Islet of Langerhans (tissue), 1 donor: ENCODE measurements at regions not wholly inside any gene's neighbourhood (a gene's known extent, or its start where the extent isn't known, plus 50 kb on each side); places are given as distances from the start of the nearest gene placed in this dataset.

Experiments
- FAIRE-seq: peaks from one replicate; lab custom pipeline; 2011; peaks lifted over from hg19 to GRCh38; lab: Jason Lieb, UNC

DNA sequence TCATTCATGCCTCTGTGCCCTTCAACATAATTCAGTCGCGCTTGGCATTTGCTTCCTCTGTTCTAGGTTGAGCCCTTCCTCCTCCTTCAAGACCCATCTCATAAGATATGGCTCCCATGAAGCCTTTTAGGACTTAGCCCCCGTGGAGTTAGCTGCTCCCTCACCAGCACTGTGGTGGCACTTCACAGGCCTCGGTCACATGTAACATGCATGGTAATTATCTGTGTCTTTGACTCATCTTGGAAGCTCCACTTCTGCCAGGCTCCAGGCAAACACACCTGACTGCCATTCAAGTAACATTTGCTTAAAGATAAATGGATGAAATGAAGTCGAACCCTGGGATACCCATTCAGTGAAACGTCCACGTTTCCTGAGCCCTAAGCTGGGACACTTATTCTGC lies 484.7 kb downstream of the EIPR1 start:
- FAIRE-seq = no peak

DNA sequence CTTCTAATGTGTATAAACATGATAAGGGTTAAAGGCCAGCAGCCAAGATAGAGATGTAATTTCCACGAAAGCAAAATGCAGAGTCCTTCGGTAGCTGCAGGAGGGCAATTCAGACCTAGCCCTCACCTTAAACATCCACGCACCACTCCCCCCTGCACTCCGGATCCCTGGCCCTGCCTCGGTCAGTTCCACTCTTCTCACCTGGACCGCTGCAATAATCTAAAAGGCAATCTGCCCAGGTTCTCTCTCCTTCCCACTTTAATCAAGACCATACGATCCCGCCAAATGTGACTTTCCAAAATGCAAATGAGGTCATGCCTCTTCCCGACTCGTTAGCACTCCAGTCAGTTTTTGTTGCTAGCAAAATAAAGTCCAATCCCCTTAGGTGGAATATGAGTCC lies 485.2 kb downstream of the EIPR1 start:
- FAIRE-seq = no peak

DNA sequence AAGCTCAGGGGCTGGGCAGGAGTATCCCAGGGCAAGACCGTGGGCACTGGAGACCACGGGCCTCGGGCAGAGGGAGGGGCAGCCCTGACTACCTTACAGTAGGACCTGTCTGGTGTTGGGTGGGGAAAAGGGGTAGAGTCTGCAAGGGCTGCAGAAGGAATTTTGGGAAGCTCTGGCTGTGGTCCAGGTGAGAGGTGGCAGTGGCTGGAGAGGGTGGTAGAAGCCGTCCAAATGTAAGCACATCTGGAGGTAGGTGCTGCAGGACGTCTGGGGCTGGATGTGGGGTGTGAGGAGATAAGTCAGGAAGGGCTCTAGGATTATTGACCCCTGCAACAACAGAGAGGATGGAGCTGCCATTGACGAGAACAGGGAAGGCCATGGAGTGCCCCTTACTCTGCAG lies 486.7 kb downstream of the EIPR1 start:
- no peak for FAIRE-seq

DNA sequence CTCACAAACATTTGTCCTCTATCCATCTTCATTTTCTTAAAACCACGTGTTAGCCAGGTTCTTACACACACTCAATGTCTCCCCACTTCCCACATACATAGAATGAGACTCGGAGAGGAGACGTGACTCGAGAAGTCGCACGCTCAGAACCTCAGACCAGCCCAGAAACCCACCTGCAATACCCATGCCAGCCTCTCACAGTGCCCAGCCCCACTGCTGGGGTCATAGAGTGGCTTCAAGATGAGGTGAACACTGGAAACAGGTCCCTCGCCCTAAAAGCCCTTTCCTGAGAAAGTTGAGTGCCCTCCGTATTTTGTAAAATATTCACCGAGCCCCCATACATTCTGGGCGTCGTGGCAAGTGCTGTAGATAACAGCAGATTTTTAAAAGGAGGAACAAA lies 487.4 kb downstream of the EIPR1 start:
- no peak for FAIRE-seq

DNA sequence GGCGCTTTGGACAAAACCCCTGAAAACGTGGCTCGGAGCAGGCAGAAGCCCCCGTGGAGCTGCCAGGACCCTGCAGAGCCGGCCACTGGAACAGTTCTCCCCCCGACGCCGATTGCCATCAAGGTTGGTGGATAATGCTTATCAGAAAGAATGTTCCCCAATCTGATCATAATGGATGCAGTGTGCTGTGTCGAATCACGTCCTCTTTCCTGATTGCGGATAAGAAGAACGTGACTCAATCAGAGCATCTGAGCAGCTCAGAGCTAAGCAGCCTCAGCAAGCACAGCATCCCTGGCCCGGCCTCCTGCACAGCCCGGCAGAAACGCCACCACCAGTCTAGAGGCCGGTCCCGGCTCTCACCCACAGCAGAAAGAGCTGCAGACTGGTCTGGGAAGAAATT lies 488.0 kb downstream of the EIPR1 start:
- no peak for FAIRE-seq

DNA sequence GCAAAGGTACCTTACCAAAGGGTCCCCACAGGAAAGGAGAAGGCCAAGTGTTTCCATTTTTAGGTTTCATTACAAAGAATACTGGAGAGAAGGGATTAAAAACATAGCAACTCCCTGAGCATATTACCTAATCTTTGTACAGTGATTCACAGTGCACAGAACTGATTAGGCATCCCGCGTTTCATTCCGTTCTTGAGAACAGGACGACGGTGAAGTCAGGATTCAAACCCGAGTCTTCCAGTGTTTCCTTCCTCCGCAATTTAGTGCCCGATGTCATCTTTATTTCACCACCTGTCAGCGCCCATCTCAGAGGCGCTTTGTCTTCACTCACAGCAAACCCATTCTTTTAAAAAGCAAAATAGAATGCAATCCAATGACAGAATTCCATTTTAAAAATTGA lies 488.5 kb downstream of the EIPR1 start:
- no peak for FAIRE-seq

DNA sequence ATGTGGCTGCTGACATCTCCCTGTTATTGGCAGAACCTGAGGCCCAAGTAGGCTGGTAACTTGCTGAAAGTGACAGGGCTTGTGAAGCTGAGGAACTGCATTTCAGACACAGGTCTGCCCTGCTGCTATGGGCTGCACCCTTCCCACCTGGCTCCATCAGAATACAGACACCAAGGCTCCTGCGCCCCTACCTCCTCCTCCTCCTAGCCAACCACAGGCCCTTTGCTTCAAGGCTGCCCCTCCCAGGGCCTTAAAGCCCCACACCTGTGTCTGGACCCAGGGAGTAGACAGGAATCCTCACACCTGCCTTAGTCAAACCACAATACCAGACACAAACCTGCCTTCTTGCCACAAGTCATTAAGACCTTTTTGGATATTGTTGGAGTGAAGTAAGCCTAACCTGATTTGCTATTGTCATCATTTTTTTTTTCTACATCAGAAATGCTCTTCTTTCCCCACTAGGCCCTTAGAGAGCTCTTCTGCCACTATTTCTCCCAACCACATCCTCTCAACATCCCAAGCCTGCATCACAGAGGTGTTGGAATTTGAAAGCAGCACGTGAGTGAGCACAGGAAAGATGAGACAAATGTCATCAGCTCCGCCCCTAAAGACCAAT lies 489.7 kb downstream of the EIPR1 start:
- FAIRE-seq = no peak

DNA sequence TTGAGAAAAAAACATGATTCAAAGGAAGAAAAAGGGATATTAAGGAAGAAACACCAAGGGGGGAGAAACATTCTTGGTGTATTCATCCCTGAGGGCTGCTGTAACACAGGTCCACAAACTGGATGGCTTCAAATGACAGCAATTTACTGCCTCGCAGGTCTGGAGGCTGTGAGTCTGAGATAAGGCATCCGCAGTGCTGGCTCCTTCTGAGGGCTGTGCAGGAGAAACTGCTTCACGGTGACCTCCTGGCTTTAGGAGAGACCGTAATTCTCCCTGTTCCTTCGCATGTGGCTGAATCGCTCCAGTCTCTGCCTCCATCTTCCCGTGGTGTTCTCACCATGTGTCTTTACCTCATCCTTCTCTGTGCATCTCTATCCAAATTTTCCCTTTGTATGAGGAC lies 490.7 kb downstream of the EIPR1 start:
- no peak for FAIRE-seq

DNA sequence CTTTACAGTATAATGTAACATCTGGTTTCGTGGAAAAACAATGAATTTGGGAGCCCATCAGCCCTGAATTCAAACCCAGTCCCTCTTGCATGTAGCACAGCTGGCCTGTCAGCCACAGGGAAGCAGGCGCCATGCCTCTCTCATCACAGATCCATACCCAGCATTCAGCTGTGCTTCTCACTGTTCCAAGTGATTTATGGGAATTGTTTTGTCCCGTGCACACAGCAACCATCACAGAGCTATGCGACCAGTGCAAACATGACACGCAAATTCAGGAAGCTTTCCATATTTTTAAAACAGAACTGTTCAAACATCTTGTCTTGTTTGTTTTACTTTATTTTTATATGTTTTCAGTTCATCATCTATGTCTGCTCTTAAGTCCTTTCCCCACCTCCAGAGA lies 496.1 kb downstream of the EIPR1 start:
- FAIRE-seq = no peak

DNA sequence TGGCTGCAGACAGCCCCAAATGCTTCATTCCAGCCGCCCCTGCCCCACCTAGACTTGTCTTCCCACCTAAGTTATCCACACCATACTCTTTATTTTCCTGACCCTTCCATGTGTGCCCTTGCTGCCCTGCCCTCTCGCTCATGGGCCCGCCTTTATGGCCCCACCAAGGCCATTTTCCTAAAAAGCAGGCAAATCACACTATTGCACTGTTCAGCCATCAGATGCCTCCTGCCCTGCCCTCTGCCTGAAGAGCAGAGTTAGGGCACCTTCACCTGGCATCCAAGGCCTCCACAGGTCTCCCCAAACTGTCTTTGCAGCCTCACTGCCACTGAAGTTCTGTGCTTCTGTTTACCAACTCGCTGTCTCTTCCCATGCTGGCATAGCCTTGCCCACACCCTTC lies 496.7 kb downstream of the EIPR1 start:
- FAIRE-seq = no peak

DNA sequence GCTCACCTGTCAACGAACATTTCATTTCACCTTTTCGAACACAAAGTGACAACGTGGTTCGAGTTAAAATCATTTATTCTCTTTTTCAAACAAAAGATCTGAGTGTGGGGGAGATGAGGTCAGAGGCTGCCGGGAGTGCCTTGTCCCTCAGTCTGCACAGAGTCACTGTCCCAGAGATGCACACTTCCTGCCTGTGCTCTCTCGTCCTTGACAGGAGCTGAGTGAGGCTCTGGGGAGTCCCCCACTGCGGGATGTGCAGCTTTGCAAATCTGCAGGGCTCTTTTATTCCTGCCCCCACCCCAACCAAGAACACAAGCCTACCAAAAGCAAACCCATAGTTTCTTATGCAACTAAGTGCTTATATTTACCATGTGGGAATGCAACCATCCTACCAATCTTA lies 497.8 kb downstream of the EIPR1 start:
- no peak for FAIRE-seq

DNA sequence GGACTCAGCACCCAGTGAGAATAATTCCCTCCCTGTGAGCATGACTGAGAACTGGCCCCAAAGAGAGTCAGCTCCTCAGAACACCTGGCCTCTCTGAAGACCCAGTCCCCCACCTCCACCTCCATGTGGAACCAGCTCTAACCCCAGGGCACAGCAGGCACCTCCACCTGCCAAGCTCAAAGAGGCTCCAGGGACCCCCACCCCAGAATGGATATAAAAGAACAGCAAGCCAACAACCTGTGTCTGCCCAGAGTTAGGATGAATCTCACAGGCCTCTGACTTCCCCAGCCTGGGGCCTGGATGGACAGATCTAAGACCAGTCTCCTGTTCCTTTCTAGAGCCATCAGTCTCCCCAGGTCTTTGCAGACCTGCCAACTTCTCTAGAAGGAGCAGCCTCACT lies 498.5 kb downstream of the EIPR1 start:
- FAIRE-seq = no peak

DNA sequence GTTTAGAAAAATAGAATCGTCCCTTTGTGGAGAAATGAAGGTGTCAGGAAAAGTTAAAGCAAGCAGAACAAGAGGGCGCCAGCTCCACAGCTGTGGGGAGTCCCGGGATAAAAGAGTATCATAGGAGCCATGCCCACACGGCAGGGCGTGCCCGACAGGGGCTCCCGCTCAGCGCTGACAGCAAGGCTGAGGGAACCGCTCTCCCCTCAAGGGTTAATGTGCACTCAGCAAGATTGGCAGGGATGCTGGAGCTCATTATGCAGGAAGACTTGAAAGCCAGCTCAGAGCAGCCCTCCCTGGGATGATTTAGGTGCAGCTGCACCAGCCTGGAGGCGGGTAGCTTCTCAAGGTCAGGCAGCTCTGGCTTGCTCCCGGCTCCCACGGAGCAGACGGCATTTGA lies 500.2 kb downstream of the EIPR1 start:
- FAIRE-seq = no peak

DNA sequence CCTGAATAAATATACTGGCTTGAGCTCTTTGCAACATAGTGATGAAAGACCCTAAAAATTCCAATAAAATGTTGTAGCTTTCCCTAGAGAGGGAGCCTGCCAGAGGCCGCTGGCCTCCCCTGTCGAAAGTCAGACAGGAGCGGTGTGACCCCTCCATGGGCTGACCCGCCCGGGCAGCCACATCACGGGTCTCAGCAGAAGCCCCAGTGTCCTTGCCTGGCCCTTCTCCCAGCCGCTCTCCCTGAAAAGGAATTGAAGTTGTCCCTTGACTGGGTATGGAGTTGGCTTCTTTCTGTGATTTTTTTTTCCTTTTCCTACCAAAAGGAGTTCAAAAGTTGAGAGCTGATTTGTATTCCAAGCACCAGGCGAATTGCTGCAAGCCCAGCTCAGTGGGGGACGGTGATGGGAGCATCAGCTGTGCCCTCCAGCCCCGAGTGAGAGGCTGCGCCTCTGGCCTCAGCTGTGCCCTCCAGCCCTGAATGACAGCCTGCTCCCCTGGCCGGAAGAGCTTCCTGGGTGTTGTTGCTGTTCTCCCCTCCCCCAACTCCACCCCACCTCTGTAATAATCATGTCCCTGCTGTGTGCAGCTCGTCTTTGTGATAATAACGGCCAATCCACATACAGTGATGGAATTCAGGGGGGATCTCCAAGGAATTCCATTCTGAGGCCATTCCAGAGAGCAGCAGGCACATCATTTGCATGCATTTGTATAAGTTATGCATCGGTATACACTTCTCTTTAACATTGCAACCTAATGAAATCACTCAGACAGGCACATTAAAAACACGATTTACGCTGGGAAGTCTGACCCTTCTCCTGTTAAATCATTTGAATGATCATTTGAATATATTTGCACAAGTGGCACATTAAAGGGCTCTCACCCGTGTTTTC lies 501.0 kb downstream of the EIPR1 start:
- FAIRE-seq = no peak

DNA sequence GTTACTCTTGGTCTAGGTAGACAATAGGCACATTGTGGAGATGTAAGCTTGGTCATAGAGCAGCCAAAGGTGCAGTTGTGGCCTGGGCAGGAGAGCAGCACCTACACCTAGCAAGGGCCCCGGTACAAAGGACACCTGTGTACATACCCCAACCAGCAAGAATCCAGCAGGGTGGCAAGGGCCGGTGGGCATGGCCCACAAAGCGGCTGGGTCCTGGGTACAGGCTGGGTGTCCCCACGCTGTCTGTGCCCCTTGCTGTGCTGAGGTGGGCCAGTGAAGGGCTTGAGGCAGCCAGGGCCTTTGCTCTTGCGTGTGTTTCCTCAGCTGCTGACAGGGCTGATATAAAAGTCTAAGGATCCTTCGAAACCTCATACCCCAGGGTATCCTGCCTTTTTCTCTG lies 501.8 kb downstream of the EIPR1 start:
- FAIRE-seq = no peak

DNA sequence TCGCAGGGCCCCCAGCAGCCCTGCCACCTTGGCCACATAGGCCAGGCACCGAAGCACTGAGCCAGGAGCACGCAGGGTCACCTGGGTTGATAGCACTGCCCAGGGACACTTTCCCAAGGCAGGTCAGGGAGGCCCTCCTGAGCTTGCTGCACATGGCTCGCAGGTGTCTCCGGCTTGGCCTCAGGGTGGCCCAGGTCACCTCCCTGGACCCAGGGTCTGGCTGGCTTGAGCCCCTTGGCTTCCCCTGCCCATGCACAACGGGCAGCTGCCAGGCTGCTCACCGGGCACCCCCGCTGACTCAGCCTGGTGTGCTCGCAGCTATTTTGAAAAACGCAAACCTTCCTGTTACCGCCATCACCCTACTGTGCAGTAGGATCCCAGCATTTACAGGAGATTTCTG lies 502.3 kb downstream of the EIPR1 start:
- no peak for FAIRE-seq

DNA sequence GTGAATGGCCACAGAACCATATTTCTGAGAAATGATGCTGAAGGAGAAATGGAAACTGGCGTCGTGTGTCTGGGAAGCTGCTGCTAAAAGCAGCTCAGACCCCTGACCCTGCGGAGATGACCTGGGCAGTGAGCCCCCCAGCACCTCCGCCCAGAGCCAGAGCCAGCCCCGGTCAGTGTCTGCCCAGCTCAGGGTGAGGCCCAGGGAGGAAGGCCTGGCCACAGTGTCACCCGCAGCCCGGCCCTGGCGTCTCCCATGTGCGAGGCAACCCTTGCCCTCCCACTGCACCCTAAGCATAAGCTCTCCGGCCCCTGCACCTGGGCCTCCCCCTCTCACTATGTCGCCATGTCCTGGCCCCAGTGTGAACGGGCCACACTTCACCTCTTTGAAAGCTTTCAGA lies 502.8 kb downstream of the EIPR1 start:
- FAIRE-seq = no peak

DNA sequence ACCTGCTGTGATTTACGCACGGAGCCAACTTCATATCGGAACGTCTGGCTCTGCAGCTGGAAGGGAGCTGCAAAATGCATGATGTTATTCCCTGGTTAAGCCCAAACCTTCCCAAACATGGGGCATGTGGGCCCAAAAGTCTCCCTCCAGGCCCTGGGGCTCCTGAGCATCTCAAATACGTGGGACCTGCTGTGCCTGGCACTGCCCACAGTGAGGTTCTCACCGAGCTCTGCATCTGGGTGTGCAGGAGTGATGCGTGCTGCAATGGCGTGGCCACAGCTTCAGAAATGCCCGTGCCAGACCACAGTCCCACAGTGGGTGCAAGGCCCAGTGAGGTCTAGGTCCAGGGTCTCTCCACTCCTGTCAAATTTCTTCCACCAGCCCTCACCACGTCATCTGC lies 503.3 kb downstream of the EIPR1 start:
- FAIRE-seq = no peak

DNA sequence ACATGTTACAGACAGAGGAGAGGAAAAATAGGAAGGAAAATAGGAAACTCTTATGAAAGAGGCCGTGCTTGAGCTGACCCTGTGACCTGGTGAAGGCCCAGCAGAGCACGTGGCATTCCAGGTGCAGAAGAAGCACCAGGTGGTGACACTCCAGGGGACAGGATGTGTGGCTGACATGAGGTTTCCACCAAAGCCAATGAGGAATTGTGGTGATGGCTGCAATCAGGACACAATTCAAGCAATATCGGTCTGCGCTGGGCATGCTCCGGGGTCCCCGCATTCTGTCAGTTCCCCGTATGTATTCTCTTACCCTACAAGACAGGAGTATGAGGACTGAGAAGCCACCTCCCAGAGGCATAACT lies 504.2 kb downstream of the EIPR1 start:
- FAIRE-seq = no peak

DNA sequence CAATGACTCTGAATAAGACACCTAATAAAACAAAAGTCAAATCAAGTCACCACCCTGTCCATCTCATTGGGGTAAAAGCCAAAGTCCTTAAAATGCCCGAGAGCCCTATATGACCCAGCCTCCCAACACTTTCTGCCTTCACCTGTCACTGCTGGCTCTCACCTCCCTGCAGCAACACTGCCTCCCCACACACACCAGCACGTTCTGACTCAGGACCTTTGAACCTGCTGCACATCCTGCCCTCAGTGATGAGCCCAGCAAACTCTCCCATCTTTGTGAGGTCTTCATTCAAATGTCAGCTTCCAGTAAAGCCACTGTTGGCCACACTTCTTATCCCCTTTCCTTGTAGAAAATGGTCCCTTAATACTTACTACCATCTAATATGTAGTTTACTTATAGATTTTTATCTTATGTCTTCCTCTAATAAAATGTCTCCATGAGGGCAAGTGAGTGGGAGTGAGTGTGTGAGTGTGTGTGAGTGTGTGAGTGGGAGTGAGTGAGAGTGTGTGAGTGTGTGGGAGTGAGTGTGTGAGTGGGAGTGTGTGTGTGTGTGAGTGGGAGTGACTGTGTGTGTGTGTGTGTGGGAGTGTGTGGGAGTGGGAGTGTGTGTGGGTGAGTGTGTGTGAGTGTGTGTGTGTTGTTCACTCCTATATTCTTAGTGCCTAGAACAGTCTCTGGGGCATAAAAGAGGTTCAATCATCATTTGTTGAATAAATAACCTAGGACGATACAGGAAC lies 504.7 kb downstream of the EIPR1 start:
- FAIRE-seq = no peak

DNA sequence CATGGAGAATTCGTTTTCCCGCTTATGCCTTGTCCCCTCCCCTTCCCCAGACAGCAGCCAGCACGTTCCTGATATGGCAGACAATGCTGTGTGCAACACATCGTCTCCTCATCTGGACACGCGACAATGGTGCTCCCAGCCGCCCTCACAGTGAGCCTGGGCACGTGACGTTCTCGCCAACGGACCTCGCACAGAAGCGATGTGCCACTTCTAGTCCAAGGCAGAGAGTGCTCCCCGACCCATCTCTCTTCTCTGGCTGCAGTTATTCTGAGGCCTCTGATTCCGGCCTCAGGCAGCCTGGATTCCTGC lies 505.4 kb downstream of the EIPR1 start:
- no peak for FAIRE-seq

DNA sequence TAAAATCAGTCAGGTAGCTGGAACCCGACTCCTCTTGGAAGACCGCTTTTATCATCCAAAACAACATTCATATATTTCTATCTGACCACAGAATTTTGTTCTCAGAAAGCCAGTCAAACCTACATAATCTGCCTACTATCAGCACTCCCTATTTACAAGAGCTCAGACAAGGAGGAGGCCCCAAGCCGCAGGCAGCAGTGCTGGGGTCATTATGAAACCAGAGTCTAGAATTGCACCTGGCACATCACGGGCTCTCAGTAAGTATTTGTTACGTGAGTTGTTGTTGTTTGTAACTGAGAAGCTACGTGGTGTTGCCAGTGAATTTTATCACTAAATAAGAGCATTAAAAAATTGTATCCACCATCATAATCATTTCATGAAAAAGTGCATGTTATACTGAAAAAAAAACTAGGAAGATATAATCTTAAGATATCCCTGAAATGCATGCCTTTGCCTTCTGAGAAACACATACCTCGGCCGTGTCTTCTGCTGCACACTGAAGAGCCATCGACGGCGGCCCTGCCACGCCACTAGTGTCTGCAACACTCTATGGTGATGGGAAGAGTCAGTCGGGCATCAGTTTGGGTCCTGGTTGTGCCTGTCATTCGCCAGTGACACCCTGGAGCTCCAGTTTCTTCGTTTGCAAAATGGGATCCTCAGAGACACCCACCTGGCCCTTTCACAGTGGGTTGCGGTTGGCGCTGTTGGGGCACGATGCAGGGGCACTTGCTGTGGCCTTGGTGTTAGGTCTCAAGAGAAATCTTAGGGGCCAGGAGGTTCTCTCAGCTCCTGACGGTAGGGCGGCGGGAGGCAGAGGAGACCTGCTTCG lies 505.9 kb downstream of the EIPR1 start:
- no peak for FAIRE-seq

DNA sequence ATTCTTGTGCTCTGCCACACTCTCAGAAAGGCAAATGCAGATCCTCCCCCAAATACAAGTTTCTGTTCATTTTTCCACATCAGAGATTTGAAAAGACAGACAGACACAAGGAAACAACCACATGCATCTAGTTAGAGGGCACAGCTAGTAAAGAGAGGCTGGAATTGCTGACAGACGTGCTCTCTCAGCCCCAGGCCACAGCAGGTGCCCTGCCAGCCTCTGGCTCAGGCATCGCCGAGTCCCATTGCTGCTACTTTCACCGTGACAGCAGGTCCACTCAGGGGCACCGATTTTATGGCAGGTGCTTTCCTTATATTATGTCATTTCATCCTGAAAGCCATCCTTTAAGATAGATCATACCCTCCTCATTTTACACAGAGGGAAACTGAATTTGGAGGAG lies 507.5 kb downstream of the EIPR1 start:
- no peak for FAIRE-seq
